HG03103 (cell line): ENCODE measurements at regions not wholly inside any gene's neighbourhood (a gene's known extent, or its start where the extent isn't known, plus 50 kb on each side); places are given as distances from the start of the nearest gene placed in this dataset.

ENCODE experiments used
- ATAC-seq: cut with Tn5 transposase; IDR thresholded peaks from one replicate; pipeline ENCODE4 v1.9.1; 2021; ENCODE audit warnings: low read depth; ENCODE audit not compliant: unreplicated experiment

GRCh38 chrY:17235769-17236168, 644.3 kb downstream of the CDY2B start:
- ATAC-seq: no peak

GRCh38 chrY:17233435-17234109, 646.4 kb downstream of the CDY2B start:
- ATAC-seq: no peak

GRCh38 chrY:17231994-17232393, 648.0 kb downstream of the CDY2B start:
- no peak for ATAC-seq

- no peak for ATAC-seq
These were observed 656.5 kb downstream of the CDY2B start for GRCh38 chrY:17223502-17223901.

GRCh38 chrY:17202395-17202794, 677.6 kb downstream of the CDY2B start:
- no peak for ATAC-seq

- ATAC-seq: no peak
These were observed 695.7 kb downstream of the CDY2B start for GRCh38 chrY:17184299-17184698.

GRCh38 chrY:17166881-17167280, 713.1 kb downstream of the CDY2B start:
- no peak for ATAC-seq

- no peak for ATAC-seq
These were observed 757.9 kb downstream of the CDY2B start for GRCh38 chrY:17122166-17122565.

GRCh38 chrY:17085303-17085702, 794.7 kb downstream of the CDY2B start:
- ATAC-seq: no peak

- no peak for ATAC-seq
These were observed 800.1 kb downstream of the CDY2B start for GRCh38 chrY:17079887-17080286.

GRCh38 chrY:17067307-17067706, 812.7 kb downstream of the CDY2B start:
- no peak for ATAC-seq

GRCh38 chrY:17053041-17053440, 827.0 kb downstream of the CDY2B start:
- ATAC-seq: no peak

GRCh38 chrY:17050374-17050773, 829.6 kb downstream of the CDY2B start:
- no peak for ATAC-seq

GRCh38 chrY:17045124-17045523, 834.9 kb downstream of the CDY2B start:
- ATAC-seq: no peak

- ATAC-seq: no peak
These were observed 835.3 kb downstream of the CDY2B start for GRCh38 chrY:17044723-17045122.

- no peak for ATAC-seq
These were observed 835.7 kb downstream of the CDY2B start for GRCh38 chrY:17044272-17044671.

GRCh38 chrY:17038439-17038838, 841.6 kb downstream of the CDY2B start:
- ATAC-seq: no peak

GRCh38 chrY:17018126-17018525, 861.9 kb downstream of the CDY2B start:
- no peak for ATAC-seq

GRCh38 chrY:16993551-16993950, 886.5 kb downstream of the CDY2B start:
- ATAC-seq: no peak

- ATAC-seq: no peak
These were observed 898.2 kb downstream of the CDY2B start for GRCh38 chrY:16981776-16982175.

GRCh38 chrY:16959071-16959470, 920.9 kb downstream of the CDY2B start:
- no peak for ATAC-seq

- no peak for ATAC-seq
These were observed 932.8 kb downstream of the CDY2B start for GRCh38 chrY:16947221-16947620.
